ENCODE measurements at regions not wholly inside any gene's neighbourhood (a gene's known extent, or its start where the extent isn't known, plus 50 kb on each side); places are given as distances from the start of the nearest gene placed in this dataset.
A peak's percentile ranks its signal among the peaks of the same experiment; 100 is the strongest.
"Not testable (repeated sequence)": the region's sequence is repeated elsewhere in the genome, so short reads cannot be mapped to it uniquely, and the experiment has no call there.

DNA sequence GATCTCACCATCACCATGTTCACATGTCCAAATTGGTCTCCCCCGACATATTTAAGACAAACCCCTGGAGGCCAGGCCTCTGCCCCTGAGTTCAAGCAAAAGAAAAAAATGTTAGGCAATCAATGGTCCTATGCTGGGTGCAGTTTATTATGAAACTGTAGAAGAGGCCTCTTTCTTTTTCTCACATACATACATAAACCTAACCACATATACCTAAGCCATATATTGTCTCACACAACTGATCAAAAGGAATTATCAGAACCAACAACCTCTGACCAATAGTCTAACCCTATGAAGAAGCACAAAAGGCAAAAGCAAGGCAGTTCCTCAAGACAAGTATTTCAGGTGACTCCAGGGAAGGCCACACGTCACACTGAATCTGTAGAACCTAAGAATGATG is 49.9 kb downstream of the ILRUN start:
- no peak for DNase-seq (ENCODE audit: extremely low read depth, low read depth)

DNA sequence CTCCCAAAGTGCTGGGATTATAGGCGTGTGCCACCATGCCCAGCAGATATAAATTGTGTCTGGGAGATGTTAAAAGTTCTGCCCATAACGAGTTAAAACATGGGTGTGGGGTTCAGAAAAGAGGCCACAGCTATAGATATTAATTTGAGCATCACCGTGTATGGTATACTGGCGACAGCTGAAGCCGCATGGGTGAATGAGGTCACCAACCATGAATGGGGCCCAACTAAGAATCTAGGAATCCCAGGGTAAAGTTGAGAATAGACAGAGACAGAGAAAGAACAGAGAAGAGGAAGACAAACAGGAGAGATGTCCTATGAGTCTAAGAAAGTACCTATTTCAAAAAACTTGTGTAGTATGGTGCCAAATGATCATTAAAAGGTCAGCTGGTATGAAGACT is 50.9 kb downstream of the ILRUN start:
- no peak for DNase-seq (ENCODE audit: extremely low read depth, low read depth)

DNA sequence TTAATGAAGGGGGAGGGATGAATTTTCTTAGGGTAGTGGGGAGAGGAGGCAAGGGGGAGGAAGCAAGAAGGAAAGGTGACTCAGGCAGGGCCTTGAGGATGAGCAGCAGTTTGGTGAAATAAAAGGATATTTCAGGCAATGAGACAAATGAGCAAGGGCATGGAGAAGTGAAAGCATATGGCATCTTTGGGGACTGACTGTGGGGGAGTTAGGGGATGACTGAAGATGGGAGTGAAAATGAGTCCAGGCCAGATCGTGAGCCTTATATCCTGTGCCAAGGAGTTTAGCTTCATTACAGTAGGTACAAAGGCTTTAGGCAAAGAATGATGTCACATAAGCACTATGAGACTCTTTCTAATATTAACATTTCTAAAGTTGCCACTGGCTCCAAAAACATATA is 51.9 kb downstream of the ILRUN start:
- no peak for DNase-seq (ENCODE audit: extremely low read depth, low read depth)

DNA sequence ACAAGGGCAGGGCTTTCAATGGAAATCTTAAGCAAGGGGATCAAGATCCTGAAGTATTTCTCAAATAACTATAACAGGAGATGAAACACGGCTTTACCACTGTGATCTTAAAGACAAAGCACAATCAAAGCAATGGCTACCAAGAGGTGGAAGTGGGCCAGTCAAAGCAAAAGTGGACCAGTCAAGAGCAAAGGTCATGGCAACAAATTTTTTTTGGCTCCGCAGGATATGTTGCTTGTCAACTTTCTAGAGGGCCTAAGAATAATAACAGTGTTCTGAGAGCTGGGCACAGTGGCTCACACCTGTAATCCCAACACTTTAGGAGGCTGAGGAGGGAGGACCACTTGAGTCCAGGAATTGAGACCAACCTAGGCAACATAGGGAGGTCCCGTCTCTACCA is 54.1 kb downstream of the ILRUN start:
- no peak for DNase-seq (ENCODE audit: extremely low read depth, low read depth)

DNA sequence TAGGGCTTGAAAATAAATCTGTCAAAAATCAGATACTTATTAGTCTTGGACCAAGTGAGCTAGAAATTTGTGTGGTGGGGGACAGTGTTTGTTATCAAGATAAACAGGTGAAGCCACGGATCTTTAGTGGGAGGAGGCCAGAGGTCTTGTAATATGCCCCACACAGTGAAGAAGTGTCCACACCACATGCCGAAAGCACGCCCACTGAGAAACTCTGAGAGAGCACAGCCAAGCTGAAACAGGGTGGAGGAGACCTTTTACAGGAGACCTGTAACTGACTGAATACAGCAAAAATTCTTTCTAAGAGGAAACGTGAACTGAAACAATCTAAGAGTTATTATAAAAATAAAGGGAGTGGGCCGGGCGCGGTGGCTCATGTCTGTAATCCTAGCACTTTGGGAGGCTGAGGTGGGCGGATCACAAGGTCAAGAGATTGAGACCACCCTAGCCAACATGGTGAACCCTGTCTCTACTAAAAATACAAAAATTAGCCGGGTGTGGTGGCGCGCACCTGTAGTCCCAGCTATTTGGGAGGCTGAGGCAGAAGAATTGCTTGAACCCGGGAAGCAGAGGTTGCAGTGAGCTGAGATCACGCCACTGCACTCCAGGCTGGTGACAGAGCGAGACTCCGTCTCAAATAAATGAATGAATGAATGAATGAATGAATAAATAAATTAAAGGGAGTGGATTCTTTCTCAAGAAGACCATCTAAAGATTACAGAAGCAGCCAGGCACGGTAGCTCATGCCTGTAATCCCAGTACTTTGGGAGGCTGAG is 56.3 kb downstream of the ILRUN start:
- not testable (repeated sequence) for DNase-seq (ENCODE audit: extremely low read depth, low read depth)

DNA sequence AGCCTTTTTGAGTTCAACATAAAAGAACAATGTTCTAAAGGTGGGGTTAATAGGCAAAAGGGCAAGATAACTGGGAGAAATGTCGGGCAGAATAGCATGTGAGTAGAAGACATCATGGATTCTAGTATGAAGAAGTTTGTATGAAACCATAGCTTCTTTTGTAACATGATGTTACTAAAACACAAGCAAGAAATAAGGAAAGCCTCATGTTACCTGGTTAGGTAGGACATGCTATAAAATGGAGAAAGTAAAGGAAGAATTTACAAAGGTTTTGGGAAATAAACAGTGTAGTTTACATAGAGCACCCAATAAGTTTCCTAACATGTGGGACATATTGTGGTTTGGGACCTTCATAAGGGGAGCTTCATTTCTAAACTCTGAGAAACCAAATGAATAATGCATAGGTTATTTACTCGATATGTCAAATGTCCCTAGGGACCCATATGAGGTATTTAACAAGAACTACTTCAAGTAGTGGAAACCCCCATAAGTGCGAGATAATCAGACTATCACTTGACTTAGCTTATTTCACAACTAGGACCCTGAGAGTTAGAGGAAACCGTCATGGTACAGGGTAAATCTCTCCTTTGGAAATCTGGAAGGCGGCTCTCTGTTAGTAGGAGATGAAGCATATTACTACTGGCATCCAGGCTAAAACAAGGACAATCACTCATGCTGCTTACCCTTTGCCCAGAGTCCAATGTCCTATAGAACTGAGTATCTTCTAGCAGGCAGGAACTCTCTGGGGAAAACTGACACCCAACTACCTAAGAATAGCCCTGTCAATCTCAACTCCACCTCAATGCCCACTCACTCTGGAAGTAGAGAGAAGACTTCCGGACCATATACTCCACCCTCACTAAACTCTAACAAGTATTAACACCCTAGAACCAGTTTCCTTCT is 57.5 kb downstream of the ILRUN start:
- DNase-seq (ENCODE audit: extremely low read depth, low read depth): no peak

DNA sequence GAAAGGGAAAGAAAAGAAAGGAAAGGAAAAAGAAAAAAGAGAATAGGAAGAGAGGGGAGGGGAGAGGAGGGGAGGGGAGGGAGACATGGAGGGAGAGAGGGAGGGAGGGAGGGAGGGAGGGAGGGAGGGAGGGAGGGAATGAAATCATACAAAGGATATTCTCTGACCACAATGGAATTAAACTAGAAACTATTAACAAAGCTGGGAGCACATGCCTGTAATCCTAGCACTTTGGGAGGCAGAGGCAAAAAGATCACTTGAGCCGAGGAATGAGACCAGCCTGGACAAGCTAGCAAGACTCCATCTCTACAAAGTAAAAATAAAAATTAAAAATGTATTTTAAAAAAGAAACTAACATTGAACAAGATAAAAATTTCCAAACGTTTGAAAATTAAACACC is 62.8 kb downstream of the ILRUN start:
- DNase-seq (ENCODE audit: extremely low read depth, low read depth): no peak

DNA sequence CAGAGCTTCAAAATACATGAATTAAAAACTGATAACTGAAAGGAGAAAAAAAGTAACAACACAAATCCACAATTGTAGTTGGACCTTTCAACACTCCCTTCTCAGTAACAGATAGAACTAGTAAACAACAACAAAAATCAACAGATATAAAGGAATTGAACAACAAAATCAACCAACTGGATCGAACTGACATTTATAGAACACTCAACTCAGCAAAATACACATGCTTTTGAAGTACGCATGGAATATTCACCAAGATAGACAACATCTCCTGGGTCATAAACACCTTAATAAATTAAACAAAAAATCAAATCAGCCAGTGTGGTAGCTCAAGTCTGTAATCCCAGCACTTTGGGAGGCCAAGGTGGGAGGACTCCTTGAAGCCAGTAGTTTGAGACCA is 63.3 kb downstream of the ILRUN start:
- DNase-seq (ENCODE audit: extremely low read depth, low read depth): no peak

DNA sequence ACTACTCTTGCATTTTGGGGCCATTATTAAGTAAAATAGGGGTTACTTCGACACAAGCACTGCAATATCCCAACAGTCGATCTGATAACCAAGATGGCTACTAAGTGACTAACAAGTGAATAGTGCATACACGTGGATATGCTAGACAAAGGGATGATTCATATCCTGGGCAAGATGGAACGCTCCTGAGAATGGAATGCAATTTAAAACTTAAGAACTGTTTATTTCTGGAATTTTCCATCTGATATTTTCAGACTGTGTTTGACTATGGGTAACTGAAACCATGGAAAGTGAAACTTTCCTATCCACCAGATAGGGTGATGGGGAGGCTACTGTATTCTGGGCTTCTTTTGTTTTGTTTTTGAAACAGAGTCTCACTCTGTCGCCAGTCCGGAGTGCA is 66.5 kb downstream of the ILRUN start:
- DNase-seq (ENCODE audit: extremely low read depth, low read depth): no peak

DNA sequence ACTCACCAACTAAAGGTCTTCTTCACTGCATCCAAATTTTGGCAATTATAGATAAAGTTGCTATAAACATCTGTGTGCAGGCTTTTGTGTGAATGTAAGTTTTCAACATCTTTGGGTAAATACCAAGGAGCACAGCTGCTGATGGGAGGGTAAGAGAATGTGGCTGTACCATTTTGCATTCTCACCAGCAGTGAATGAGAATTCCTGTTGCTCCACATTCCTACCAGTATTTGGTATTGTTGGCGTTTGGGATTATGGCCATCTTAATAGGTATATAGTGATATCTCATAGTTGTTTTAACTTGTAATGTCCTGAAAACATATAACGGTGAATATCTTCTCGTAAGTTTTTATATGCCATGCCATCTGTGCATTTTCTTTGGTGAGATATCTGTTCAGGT is 69.3 kb downstream of the ILRUN start:
- no peak for DNase-seq (ENCODE audit: extremely low read depth, low read depth)

DNA sequence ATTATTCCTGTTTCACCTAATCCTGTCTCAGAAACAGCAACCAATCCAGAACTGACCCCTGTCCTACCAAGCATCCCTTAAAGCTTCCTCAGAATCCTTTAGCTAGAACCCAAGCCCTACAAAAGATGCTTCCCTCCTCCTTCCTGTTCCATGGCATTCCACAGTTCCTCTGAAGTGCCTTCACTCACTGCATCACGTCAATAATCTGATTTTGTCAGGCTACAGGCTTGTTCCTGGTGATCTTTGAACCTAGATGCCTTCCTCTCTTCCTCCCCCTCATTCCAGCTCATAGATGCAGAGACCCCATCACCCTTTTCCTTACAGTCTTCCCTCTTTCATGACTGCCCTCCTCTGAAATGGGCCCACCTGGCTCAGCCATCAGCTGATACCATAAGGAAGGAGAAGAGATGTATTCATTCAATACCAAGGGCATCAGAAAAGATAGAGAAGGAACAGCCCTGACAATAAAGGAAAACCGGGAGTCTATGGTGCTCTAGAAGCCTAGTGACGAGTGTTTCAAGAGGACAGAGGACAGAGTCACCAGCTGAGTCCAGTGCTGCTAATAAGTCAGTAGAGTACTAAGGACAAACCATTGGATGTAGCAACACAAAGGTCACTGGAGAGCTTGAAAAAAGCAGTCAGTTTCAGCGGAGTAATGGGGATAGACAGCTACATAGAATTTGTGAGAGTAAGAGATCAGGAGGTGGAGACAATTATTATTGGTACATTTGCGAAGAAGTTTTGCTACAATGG is 62.5 kb upstream of the SPDEF start:
- DNase-seq (ENCODE audit: extremely low read depth, low read depth): no peak

DNA sequence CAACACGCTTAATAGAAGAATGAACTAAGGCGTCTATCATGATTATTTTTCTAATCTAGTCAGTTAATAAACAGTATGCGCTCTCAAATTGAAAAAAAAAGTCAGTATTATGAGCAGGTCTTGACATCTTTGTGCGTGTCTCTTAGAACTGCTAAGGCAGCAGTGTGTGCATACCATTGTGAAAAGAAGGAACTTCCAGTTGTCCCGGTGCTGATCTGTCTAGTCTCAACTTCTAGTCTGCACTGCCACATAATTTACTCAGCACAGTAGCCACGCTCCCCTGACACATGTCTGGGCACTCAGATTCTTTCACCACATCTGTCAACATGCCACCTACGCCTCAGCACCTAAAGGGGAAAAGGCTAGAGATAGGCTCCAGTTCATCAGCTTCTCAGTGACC is 61.1 kb upstream of the SPDEF start:
- DNase-seq (ENCODE audit: extremely low read depth, low read depth): no peak

DNA sequence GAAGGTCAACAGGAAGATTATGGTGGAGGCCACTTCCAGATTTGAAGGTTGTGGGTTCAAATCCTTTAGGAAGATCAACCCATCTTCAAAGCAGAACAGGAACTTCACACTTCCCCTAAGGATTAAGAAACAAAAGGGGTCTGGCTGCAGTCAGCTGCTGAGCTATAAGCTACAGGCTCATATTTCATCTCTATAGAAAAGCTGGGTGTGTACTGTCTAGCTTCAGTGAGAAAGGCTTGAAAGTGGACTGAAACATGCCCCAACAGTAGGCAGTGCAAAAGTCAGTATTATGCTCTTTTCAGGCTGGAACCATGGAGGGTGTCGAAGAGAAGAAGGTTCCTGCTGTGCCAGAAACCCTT is 60.1 kb upstream of the SPDEF start:
- no peak for DNase-seq (ENCODE audit: extremely low read depth, low read depth)

DNA sequence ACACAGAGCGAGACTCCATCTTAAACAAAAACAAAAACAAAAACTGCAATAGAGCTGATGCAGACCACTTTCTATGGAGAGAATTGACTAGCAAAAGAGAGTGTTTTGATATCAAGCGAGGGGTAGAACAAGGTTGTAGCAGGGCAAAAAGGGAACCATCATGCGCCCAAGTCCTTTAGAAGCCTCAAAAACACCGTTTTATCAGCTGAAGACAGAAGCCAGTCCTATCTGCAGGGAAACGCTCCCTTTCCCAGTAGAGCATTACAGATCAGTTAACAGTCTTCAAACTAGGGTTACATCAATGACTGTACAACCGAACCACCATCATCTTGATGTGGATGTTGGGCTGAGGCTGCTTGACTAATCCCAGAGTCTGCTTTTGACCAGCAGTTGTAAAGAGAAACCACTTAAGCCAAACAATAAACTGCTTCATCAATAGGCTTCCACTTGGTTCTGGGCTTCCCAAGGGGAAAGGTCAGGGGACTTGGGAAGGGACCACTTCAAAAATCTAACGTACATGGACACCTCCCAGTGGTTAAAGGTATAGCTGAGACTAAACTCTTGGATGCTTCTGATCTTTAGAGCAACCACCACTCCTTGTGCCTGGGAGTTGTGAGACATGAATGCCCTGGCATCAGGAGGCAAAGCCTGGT is 59.6 kb upstream of the SPDEF start:
- no peak for DNase-seq (ENCODE audit: extremely low read depth, low read depth)

DNA sequence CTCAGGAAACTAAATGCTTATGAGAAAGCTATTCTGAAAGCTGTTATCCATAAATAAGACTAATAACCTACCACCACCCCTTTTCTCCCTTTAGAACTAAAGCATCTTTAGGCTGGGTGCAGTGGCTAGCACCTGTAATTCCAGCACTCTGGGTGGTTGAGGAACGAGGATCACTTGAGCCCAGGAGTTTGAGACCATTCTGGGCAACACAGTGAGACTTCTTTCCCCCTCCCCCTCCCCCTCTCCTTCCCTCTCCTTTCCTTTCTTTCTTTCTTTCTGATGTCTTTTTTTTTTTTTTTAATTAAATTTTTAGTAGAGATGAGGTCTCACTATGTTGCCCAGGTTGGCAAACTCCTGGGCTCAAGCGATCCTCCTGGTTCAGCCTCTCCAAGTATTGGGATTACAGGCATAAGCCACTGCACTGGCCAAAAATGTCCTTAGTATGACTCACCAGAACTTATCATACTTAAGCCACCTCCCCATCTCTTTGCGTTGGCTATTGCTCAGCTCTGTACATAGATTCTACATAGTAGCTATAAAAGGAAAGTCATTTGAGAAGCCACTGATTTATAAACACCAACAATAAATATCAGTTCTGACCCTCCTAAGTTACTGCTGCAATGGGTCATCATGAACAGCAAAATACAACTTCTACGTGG is 54.8 kb upstream of the SPDEF start:
- DNase-seq (ENCODE audit: extremely low read depth, low read depth): peak; percentile 28

DNA sequence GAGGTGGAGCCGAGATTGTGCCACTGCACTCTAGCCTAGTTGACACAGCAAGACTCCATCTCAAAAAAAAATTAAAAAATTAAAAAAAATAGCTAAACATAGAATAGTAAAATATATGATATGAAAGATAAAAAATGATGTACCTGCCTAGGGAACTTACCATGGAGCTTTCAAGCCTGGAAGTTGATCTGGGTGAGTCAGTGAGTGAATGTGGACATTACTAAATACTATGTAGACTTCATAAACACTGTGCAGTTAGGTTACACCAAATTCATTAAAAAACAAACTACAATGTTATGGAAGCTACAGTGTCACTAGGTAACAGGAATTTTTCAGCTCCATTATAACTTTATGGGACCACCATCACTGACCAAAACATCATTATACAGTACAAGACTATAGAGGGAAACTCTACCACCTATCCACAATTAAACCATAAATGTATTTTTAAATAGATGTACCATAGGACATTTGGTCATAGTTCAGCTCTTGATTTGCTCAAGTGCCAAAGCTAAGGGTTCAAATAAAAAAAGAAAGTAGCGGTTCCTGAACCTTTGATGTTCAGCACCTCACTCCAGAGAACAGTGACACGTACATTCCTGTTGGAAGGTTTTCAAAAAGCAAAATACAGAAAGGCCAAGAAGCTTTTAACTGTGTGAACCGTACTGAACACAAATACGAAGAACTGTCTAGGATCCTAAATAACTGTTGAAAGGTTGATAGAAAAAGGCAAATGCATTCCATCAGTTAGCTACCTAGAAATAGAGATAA is 52.4 kb upstream of the SPDEF start:
- no peak for DNase-seq (ENCODE audit: extremely low read depth, low read depth)

DNA sequence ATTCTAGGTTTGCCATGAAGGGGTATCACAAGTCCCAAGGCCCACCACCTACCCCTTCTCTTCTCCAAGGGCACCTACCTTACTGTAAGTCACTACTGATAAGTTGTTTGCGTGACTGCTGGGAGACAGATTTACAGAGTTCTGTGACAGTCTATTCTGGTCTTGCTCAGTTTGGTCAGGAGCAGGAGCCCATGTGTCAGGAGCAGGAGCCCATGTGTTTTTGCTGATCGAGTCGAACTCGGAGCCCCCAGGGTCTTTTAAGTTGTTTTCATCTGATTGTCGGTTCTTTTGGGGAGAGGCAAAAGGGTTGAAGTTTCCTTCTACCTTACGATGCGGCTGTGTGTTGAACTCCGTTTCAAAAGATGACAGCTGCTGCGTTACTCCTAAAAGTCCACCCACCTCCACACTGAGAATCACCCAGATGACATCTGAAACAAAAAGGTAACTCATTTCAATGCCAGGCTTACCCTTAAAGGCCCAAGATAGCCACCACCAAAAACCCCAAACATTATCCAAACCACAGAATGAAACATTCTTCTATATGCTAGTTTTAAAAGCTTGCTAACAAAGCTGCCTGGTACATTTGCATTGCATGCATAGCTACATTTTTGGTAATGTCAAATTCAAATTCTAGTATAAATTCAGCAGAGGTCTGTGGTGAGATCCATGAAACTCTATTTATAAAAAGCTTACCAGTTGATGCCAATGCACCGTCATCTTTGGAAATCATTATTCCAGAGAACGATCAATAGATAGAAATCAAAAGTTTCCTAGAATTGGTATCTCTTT is 50.5 kb upstream of the SPDEF start:
- no peak for DNase-seq (ENCODE audit: extremely low read depth, low read depth)

Data from NCI-H460 (cell line).